GM10248 (cell line): ENCODE measurements at regions not wholly inside any gene's neighbourhood (a gene's known extent, or its start where the extent isn't known, plus 50 kb on each side); places are given as distances from the start of the nearest gene placed in this dataset.
"Not testable (repeated sequence)": the region's sequence is repeated elsewhere in the genome, so short reads cannot be mapped to it uniquely, and the experiment has no call there.

Source experiments
- CTCF ChIA-PET: fragments of 300-600 bp; sonication (Branson Sonifier 250); formaldehyde crosslinking; extraction: SDS; loops from one replicate; lab custom pipeline; 2021; ENCODE audit warnings: antibody characterized with exemption; lab: Yijun Ruan, JAX
- POLR2A ChIA-PET: fragments of 350-650 bp; sonication (Branson Sonifier 250); formaldehyde crosslinking; extraction: SDS; loops from one replicate; lab custom pipeline; 2020; ENCODE audit warnings: antibody characterized with exemption; lab: Yijun Ruan, JAX
- DNase-seq: peaks from one replicate; pipeline ENCODE4 v3.0.0; 2012; ENCODE audit errors: extremely low spot score
- TF ChIP-seq, protein P1 (sequence below): IDR thresholded peaks from 2 replicates; pipeline ENCODE4 v1.5.1; 2012; ENCODE audit warnings: mild to moderate bottlenecking, low read depth; ENCODE audit errors: extremely low read depth, missing control alignments, control extremely low read depth

DNA sequence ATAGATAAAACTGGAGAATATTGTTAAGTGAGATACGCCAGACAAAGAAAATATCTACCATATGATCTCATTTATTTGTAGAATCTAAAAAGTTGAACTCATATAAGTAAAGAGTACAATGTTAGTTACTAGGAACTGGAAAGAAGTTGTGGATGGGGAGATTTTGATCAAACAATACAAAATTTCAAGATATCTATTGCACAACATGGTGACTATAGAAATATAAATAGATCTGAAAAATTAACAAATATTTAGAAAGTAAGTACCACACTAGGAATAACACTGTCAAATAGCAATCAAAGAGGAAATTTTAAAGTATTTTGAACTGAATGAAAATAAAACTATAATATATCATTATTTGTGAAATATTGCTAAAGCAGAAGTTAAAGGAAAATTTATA is 437.2 kb downstream of the AASDHPPT start:
- TF ChIP-seq, protein P1, sequence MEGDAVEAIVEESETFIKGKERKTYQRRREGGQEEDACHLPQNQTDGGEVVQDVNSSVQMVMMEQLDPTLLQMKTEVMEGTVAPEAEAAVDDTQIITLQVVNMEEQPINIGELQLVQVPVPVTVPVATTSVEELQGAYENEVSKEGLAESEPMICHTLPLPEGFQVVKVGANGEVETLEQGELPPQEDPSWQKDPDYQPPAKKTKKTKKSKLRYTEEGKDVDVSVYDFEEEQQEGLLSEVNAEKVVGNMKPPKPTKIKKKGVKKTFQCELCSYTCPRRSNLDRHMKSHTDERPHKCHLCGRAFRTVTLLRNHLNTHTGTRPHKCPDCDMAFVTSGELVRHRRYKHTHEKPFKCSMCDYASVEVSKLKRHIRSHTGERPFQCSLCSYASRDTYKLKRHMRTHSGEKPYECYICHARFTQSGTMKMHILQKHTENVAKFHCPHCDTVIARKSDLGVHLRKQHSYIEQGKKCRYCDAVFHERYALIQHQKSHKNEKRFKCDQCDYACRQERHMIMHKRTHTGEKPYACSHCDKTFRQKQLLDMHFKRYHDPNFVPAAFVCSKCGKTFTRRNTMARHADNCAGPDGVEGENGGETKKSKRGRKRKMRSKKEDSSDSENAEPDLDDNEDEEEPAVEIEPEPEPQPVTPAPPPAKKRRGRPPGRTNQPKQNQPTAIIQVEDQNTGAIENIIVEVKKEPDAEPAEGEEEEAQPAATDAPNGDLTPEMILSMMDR = no peak
- DNase-seq = no peak
- ChIA-PET POLR2A (no interaction called here), CTCF (no interaction called here)

DNA sequence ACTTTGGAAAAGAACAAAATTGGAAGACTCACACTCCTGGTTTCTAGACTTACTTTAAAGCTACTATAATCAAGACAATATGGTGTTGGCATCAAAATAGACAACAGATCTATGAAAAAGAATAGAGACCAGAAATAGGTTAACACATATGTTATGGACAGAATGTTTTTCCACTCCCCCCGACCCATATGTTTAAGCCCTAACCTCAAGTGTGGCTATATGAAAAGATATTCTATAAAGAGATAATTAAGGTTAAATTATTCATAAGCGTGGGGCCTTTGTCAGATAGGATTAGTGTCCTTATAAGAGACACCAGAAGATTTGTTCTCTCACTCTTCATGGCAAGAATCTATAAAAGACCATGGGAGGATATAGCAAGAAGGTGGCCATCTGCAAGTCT is 440.0 kb downstream of the AASDHPPT start:
- ChIA-PET CTCF (no interaction called here), POLR2A (no interaction called here)
- TF ChIP-seq, protein P1 = no peak
- no peak for DNase-seq

DNA sequence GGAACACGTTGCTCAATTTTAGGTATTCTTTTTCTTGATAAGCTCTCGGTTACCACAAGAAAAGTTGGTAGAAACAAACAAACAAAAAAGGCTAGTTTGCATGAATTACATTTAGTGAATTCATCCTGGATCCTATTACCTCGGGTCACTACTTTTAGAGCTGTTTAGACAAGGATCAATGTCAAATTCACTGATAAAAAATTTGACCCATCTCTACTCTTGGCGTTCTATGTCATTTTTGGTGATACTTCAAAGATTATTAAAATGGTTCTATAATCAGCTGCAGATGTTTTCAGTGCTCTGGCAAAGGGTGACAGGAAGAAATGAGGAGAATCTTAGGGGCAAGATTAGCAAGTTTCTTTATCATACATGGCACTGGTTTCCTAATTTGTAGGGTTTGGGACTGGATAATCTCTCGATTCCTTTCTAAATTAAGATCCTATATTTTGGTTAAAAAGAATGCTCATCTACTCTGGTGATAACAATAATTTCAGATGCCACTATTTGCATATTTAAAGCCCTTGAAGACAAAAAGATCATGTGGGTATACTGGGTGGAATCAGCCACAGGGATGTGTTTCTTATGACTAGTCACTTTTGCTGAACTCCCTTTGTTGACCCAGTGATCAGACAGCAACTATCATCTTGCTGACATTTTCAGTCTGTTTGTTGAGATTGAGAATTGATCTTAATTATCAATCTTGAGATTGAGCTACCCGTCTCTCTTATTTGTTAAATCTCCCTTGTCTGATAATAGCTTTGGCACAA is 442.9 kb downstream of the AASDHPPT start:
- no peak for DNase-seq
- CTCF ChIA-PET = no interaction called here
- TF ChIP-seq, protein P1 = no peak
- POLR2A ChIA-PET = no interaction called here

DNA sequence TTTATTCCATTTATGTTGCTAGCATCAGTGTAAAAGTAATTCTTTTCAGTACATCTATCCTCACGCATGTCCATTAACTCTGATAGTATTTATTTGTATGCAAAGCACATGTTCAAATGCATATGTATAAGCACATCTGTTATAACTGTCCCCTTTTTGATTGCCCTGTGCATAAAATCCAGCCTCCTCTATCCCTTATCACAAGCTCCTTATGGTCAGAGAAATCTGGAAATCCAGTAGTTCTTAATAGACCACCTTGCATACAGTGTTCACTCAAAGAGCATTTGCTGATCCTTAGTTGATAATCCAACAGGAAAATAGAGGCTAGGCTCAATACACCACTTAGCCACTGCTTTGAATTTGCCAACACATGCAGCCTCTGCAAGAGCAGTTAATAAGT is 443.5 kb downstream of the AASDHPPT start:
- TF ChIP-seq, protein P1 = no peak
- POLR2A ChIA-PET = no interaction called here
- CTCF ChIA-PET = no interaction called here
- no peak for DNase-seq

DNA sequence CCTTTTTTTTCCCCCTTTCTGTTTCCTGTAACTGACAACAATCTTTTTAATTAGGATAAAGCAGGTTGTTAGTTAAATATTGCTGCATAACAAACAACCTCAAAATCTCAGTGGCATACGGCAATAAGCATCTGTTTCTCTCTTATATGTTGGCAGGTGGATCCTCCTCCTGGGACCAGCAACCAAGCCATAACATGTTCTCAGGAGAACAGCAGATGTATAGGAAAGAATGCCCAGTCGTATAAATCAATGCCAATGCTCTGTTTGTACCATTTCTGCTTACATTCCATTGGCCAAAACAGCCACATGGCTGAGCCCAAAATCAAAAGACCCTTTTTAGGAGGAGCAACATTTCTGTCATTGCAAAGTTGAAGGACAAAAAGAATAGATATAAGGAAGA is 445.7 kb downstream of the AASDHPPT start:
- CTCF ChIA-PET = no interaction called here
- TF ChIP-seq, protein P1 = no peak
- POLR2A ChIA-PET = no interaction called here
- DNase-seq = no peak

DNA sequence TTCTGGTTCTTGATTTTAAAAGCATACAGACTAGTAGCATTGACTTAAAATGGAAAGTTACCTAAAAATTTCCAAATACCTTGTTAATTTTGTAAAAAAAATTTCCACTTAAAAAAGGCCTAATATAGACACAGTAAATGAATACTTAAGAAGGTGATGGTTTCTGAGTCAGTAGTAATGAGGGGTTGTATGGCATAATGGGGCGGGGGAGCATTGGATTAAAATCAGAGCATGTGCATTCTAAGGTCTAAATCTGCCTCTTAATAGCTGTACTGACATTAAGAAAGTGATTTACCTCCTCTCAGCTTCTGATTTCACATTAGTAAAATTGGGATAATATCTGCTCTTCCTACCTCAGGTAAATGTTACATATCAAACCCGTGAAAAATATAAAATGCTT is 446.5 kb downstream of the AASDHPPT start:
- CTCF ChIA-PET = no interaction called here
- TF ChIP-seq, protein P1 = no peak
- POLR2A ChIA-PET = no interaction called here
- no peak for DNase-seq

DNA sequence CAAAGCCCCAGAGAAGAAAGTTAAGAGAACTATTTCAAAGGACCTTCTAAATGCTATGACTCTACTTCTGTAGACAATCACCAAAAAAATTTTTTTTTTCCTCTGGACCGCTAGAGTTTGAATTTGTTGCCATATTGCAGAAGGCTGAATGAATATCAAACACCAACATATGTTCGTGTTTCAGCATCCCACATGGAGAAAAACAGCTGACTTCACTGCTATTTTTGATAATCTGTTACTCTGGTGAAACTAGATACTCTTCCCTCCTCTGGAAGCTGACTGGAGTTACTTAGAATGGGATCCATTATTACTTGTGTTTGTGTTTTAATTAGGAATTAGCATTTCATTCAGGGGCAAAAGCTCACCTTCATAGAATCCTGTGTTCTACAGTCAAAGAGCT is 447.0 kb downstream of the AASDHPPT start:
- ChIA-PET CTCF (no interaction called here), POLR2A (interaction anchor here (0.6 kb wide), 1 partner anchor 12 kb away, joined by 4 read pairs; no protein-coding TSS in a partner anchor)
- DNase-seq = no peak
- TF ChIP-seq, protein P1 = no peak

DNA sequence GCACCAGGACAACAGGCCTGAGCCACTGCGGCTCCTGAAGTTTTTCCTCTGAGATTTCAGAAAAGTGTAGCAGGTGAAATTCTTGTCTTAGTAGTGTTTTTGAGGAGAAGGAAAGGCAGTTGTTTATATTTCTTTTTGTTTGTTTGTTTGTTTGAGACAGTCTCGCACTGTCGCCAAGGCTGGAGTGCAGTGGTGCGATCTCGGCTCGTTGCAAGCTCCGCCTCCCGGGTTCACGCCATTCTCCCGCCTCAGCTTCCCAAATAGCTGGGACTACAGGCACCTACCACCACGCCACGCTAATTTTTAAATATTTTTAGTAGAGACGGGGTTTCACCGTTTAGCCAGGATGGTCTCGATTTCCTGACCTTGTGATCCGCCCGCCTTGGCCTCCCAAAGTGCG is 454.2 kb downstream of the AASDHPPT start:
- CTCF ChIA-PET, POLR2A ChIA-PET, DNase-seq: not testable (repeated sequence)
